H1 (cell line): ENCODE measurements at regions not wholly inside any gene's neighbourhood (a gene's known extent, or its start where the extent isn't known, plus 50 kb on each side); places are given as distances from the start of the nearest gene placed in this dataset.

ENCODE experiments used
- ATF2 ChIP-seq: IDR thresholded peaks from 2 replicates; pipeline ENCODE4 v1.6.1; 2012; ENCODE audit warnings: low read length, inconsistent platforms
- EGR1 ChIP-seq: IDR thresholded peaks from 2 replicates; pipeline ENCODE4 v1.6.1; 2011; ENCODE audit warnings: low read depth, low read length, borderline replicate concordance
- SIN3A ChIP-seq, 2 experiments: IDR thresholded peaks in 1 of 2; conservative IDR thresholded peaks in 1 of 2; 2 replicates each; pipeline ENCODE4 v1.6.1; 2011 to 2012; ENCODE audit warnings: low read length in 2 of 2, improper control_type of control experiment in 1 of 2, low read depth in 1 of 2, mild to moderate bottlenecking in 1 of 2

GRCh38 chr21:16855164-16855667, 657.6 kb upstream of the CXADR start (continued):
- TF ChIP-seq ATF2 (no peak), EGR1 (no peak), SIN3A (conservative IDR thresholded peaks at IDR 0.05 in 1 of 2, IDR thresholded peaks at IDR 0.05 in 1 of 2; ENCODE audit: low read depth in 1 of 2, low read length in 2 of 2) (no peak)
